HepG2 (cell line): ENCODE measurements at regions not wholly inside any gene's neighbourhood (a gene's known extent, or its start where the extent isn't known, plus 50 kb on each side); places are given as distances from the start of the nearest gene placed in this dataset.

Experiments used
- ATAC-seq: fragments of 200-7000 bp; cut with Tn5 transposase; 3 replicates; pipeline ENCODE4 v1.9.1; 2020; ENCODE audit warnings: mild to moderate bottlenecking, moderate library complexity
- BruUV-seq: library from RNA; stranded (reverse); fragments of 400-500 nt; replicated peaks from 2 replicates; lab custom pipeline; 2021; lab: Mats Ljungman, UMichigan
- CTCF ChIA-PET: fragments of 300-600 bp; formaldehyde crosslinking; extraction: SDS; loops from one replicate; lab custom pipeline; 2021; ENCODE audit warnings: low total read pairs, inconsistent platforms, low intra/inter-chr PET ratio; lab: Yijun Ruan, JAX
- POLR2A ChIA-PET: fragments of 350-600 bp; sonication (Branson Sonifier 250); formaldehyde crosslinking; loops from one replicate; lab custom pipeline; 2020; ENCODE audit warnings: antibody characterized with exemption, inconsistent platforms; lab: Yijun Ruan, JAX
- DNase-seq: peaks from one replicate; pipeline ENCODE4 v3.0.0-alpha.2; 2015; ENCODE audit warnings: low spot score
- FAIRE-seq: peaks from 3 replicates; lab custom pipeline; 2011; peaks lifted over from hg19 to GRCh38; lab: Jason Lieb, UNC
- H2AFZ ChIP-seq: one replicate; pipeline ENCODE4 v1.6.1; 2011; ENCODE audit warnings: low read length, inconsistent platforms
- H3K27ac ChIP-seq: fragments of 300-600 bp; 3 replicates; pipeline ENCODE4 v1.8.0; 2011; ENCODE audit warnings: mixed run types, mild to moderate bottlenecking, mixed read lengths, low read length, inconsistent platforms; ENCODE audit not compliant: insufficient read depth; ENCODE audit errors: extremely low read length
- H3K27me3 ChIP-seq, 2 experiments: fragments of 200-600 bp in 1 of 2; 2 replicates in 1 of 2; 3 replicates in 1 of 2; pipeline versions ENCODE4 v1.6.0 to v1.8.0; 2011; ENCODE audit warnings: low read length in 2 of 2, mild to moderate bottlenecking in 2 of 2, moderate library complexity in 2 of 2, inconsistent platforms in 1 of 2; ENCODE audit not compliant: insufficient read depth in 2 of 2, control insufficient read depth in 1 of 2
- H3K36me3 ChIP-seq, 2 experiments: fragments of 200-600 bp in 1 of 2; replicated peaks in 1 of 2; 2 replicates in 1 of 2; 3 replicates in 1 of 2; pipeline versions ENCODE4 v1.5.1 to v1.8.0; 2011; ENCODE audit warnings: low read length in 2 of 2, inconsistent platforms in 1 of 2; ENCODE audit not compliant: insufficient read depth in 2 of 2, control insufficient read depth in 1 of 2
- H3K4me1 ChIP-seq: 2 replicates; pipeline ENCODE4 v1.5.1; 2012; ENCODE audit warnings: low read length, inconsistent platforms; ENCODE audit not compliant: insufficient read depth
- H3K4me2 ChIP-seq: 2 replicates; pipeline ENCODE4 v1.6.0; 2011; ENCODE audit warnings: low read depth, low read length, inconsistent platforms
- H3K4me3 ChIP-seq, 3 experiments: fragments of 200-600 bp in 1 of 3; sonication (generic), shearing (Covaris generic) in 1 of 3; replicated peaks in 1 of 3; 2 replicates each; pipeline ENCODE4 v1.5.1; 2011 to 2016; ENCODE audit warnings: low read length in 3 of 3, inconsistent platforms in 2 of 3, low read depth in 2 of 3, mild to moderate bottlenecking in 2 of 3, control low read depth in 1 of 3, mixed read lengths in 1 of 3; ENCODE audit not compliant: insufficient read depth in 1 of 3
- H3K79me2 ChIP-seq: one replicate; pipeline ENCODE4 v1.6.1; 2011; ENCODE audit warnings: low read length, inconsistent platforms; ENCODE audit not compliant: insufficient read depth
- H3K9ac ChIP-seq: 2 replicates; pipeline ENCODE4 v1.6.0; 2011; ENCODE audit warnings: mild to moderate bottlenecking, low read depth, low read length, inconsistent platforms; ENCODE audit not compliant: insufficient read depth
- H3K9me3 ChIP-seq: 2 replicates; pipeline ENCODE4 v1.5.1; 2012; ENCODE audit warnings: mild to moderate bottlenecking, low read length
- H4K20me1 ChIP-seq: 2 replicates; pipeline ENCODE4 v1.6.0; 2011; ENCODE audit warnings: inconsistent platforms, mild to moderate bottlenecking, low read length, moderate library complexity; ENCODE audit not compliant: insufficient read depth
- GABPB1 ChIP-seq: IDR thresholded peaks from 2 replicates; pipeline ENCODE4 v1.6.1; 2016; ENCODE audit warnings: mild to moderate bottlenecking, missing genetic modification reagents, moderate library complexity, missing compliant biosample characterization
- HDAC1 ChIP-seq: sonication (generic); formaldehyde crosslinking; IDR thresholded peaks from 2 replicates; pipeline ENCODE4 v1.5.1; 2020; ENCODE audit warnings: mild to moderate bottlenecking, missing genetic modification reagents
- HIVEP1 ChIP-seq: sonication (generic); formaldehyde crosslinking; IDR thresholded peaks from 2 replicates; pipeline ENCODE4 v1.4.0; 2020; ENCODE audit warnings: mild to moderate bottlenecking, missing genetic modification reagents
- HNRNPLL ChIP-seq: fragments of 200-400 bp; formaldehyde crosslinking; IDR thresholded peaks from 2 replicates; pipeline ENCODE4 v1.6.1; 2017; ENCODE audit warnings: mild to moderate bottlenecking, low read depth, low read length; ENCODE audit not compliant: poor library complexity, severe bottlenecking
- KAT7 ChIP-seq: IDR thresholded peaks from 2 replicates; pipeline ENCODE4 v1.6.1; 2018; ENCODE audit warnings: borderline replicate concordance, missing compliant biosample characterization
- KDM2A ChIP-seq: sonication (generic); formaldehyde crosslinking; IDR thresholded peaks from 2 replicates; pipeline ENCODE4 v1.4.0; 2020; ENCODE audit warnings: low read depth, missing genetic modification reagents, borderline replicate concordance
- NFE2L2 ChIP-seq: fragments of 150-350 bp; IDR thresholded peaks from 2 replicates; pipeline ENCODE4 v1.6.1; 2014; ENCODE audit warnings: low read length
- PHF5A ChIP-seq: IDR thresholded peaks from one replicate; pipeline ENCODE4 v1.6.1; 2018; ENCODE audit warnings: low read depth, missing genetic modification reagents; ENCODE audit not compliant: unreplicated experiment
- SOX13 ChIP-seq, 3 experiments: fragments of 450-650 bp in 1 of 3; sonication (generic) in 1 of 3; formaldehyde crosslinking in 1 of 3; IDR thresholded peaks in 2 of 3; conservative IDR thresholded peaks in 1 of 3; 2 replicates each; pipeline versions ENCODE4 v1.5.0 to v1.6.1; 2016 to 2020; ENCODE audit warnings: antibody characterized with exemption in 1 of 3, mild to moderate bottlenecking in 1 of 3, missing compliant biosample characterization in 1 of 3, missing genetic modification reagents in 1 of 3, moderate library complexity in 1 of 3
- SRY ChIP-seq: sonication (generic); formaldehyde crosslinking; IDR thresholded peaks from 2 replicates; pipeline ENCODE4 v1.8.0; 2022; ENCODE audit warnings: mild to moderate bottlenecking, missing genetic modification reagents
- TRIM24 ChIP-seq: sonication (generic); formaldehyde crosslinking; IDR thresholded peaks from 2 replicates; pipeline ENCODE4 v1.8.0; 2022; ENCODE audit warnings: mild to moderate bottlenecking, missing genetic modification reagents
- ZNF281 ChIP-seq: sonication (generic); formaldehyde crosslinking; IDR thresholded peaks from 2 replicates; pipeline ENCODE4 v1.4.0; 2020; ENCODE audit warnings: missing genetic modification reagents, borderline replicate concordance
- ZNF781 ChIP-seq: sonication (generic); formaldehyde crosslinking; IDR thresholded peaks from 2 replicates; pipeline ENCODE4 v1.5.1; 2020; ENCODE audit warnings: borderline replicate concordance, mild to moderate bottlenecking, missing genetic modification reagents; ENCODE audit errors: not compliant biosample characterization
- WGBS: methylation state at CpG from one replicate; pipeline ENCODE4 v1.1.6; 2017; ENCODE audit warnings: low lambda C conversion rate; 5-methylcytosine and 5-hydroxymethylcytosine counted together
- in situ Hi-C: cut with HindIII; loops from 2 replicates; pipeline ENCODE4 v1.10.0; 2017; ENCODE audit warnings: low pct_unique_long_range_greater_than_20kb; ENCODE audit not compliant: extremely low pct_ligation_motif_present
- intact Hi-C: fragments of 100-400 bp; cut with micrococcal nuclease; formaldehyde crosslinking; loops from one replicate; pipeline ENCODE4 v1.10.0; 2022; ENCODE audit not compliant: unreplicated experiment
- TF ChIP-seq, protein P1 (sequence below): sonication (generic); formaldehyde crosslinking; IDR thresholded peaks from 2 replicates; pipeline ENCODE4 v1.4.0; 2020; ENCODE audit warnings: missing genetic modification reagents, borderline replicate concordance
- TF ChIP-seq, protein P2 (sequence below): IDR thresholded peaks from 2 replicates; pipeline ENCODE4 v1.6.1; 2016; ENCODE audit warnings: mild to moderate bottlenecking

GRCh38 chr3:181940703-181941102 is 229.0 kb downstream of the SOX2 start:
- Histone ChIP-seq H3K79me2 (no peaks in the 10 kb centered on the region), H3K36me3 (no peaks in the 10 kb centered on the region), H3K4me1 (no peaks in the 10 kb centered on the region), H4K20me1 (no peaks in the 10 kb centered on the region), H3K9me3 (no peaks in the 10 kb centered on the region), H3K4me2 (no peak overlapping the region), H3K4me3 (no peak overlapping the region), H3K9ac (no peak overlapping the region), H3K27me3 (no peaks in the 10 kb centered on the region), H3K27ac (no peak overlapping the region), H2AFZ (no peak overlapping the region)
- in situ Hi-C loops = no loop called here
- intact Hi-C loops = loop anchor here (10.0 kb wide), 1 partner anchor 236 kb away; no protein-coding TSS in a partner anchor
- FAIRE-seq (no peak), DNase-seq (no peak), ATAC-seq (no peak)
- ChIA-PET CTCF (no interaction called here), POLR2A (no interaction called here)
- BruUV-seq = no TSS peak
- 29% methylated on average over 3 of the region's 3 CpGs for WGBS
- no peak for TF ChIP-seq NFE2L2
- TF ChIP-seq KAT7 = no peak
- no peak for TF ChIP-seq ZNF781 (CRISPR knock-in tag)
- no peak for TF ChIP-seq HIVEP1 (CRISPR knock-in tag)
- TF ChIP-seq, protein P1, sequence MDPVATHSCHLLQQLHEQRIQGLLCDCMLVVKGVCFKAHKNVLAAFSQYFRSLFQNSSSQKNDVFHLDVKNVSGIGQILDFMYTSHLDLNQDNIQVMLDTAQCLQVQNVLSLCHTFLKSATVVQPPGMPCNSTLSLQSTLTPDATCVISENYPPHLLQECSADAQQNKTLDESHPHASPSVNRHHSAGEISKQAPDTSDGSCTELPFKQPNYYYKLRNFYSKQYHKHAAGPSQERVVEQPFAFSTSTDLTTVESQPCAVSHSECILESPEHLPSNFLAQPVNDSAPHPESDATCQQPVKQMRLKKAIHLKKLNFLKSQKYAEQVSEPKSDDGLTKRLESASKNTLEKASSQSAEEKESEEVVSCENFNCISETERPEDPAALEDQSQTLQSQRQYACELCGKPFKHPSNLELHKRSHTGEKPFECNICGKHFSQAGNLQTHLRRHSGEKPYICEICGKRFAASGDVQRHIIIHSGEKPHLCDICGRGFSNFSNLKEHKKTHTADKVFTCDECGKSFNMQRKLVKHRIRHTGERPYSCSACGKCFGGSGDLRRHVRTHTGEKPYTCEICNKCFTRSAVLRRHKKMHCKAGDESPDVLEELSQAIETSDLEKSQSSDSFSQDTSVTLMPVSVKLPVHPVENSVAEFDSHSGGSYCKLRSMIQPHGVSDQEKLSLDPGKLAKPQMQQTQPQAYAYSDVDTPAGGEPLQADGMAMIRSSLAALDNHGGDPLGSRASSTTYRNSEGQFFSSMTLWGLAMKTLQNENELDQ (CRISPR knock-in tag) = no peak
- TF ChIP-seq GABPB1 (CRISPR knock-in tag) = no peak
- no peak for TF ChIP-seq HNRNPLL
- TF ChIP-seq, protein P2, sequence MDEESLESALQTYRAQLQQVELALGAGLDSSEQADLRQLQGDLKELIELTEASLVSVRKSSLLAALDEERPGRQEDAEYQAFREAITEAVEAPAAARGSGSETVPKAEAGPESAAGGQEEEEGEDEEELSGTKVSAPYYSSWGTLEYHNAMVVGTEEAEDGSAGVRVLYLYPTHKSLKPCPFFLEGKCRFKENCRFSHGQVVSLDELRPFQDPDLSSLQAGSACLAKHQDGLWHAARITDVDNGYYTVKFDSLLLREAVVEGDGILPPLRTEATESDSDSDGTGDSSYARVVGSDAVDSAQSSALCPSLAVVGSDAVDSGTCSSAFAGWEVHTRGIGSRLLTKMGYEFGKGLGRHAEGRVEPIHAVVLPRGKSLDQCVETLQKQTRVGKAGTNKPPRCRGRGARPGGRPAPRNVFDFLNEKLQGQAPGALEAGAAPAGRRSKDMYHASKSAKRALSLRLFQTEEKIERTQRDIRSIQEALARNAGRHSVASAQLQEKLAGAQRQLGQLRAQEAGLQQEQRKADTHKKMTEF = no peak
- no peak for TF ChIP-seq HDAC1 (CRISPR knock-in tag)
- TF ChIP-seq ZNF281 = no peak
- TF ChIP-seq PHF5A (CRISPR knock-in tag) = no peak
- no peak for TF ChIP-seq SOX13 (IDR thresholded peaks at IDR 0.05)
- no peak for TF ChIP-seq SOX13 (CRISPR knock-in tag; conservative IDR thresholded peaks at IDR 0.05 in 1 of 2, IDR thresholded peaks at IDR 0.05 in 1 of 2)
- TF ChIP-seq TRIM24 (CRISPR knock-in tag) = no peak
- no peak for TF ChIP-seq KDM2A (CRISPR knock-in tag)
- no peak for TF ChIP-seq SRY (CRISPR knock-in tag)
